Naive B cell (primary cell): ENCODE measurements at regions not wholly inside any gene's neighbourhood (a gene's known extent, or its start where the extent isn't known, plus 50 kb on each side); places are given as distances from the start of the nearest gene placed in this dataset.

Source experiments
- ATAC-seq, 2 donors: fragments of 150-1000 bp; cut with Tn5 transposase; 2 replicates each; pipeline ENCODE4 v1.10.0; 2021; ENCODE audit warnings: low read depth in 2 of 2, mild to moderate bottlenecking in 2 of 2, moderate library complexity in 2 of 2
- DNase-seq: peaks from one replicate; pipeline ENCODE4 v3.0.0; 2022
- H3K27ac Mint-ChIP-seq, 6 donors: one replicate each; pipeline ENCODE4 v1.8.0; 2020 to 2022; ENCODE audit warnings: mild to moderate bottlenecking in 6 of 6, mixed read lengths in 6 of 6, moderate library complexity in 5 of 6, inconsistent platforms in 2 of 6
- H3K27me3 Mint-ChIP-seq, 3 donors: one replicate each; pipeline ENCODE4 v1.8.0; 2021 to 2022; ENCODE audit warnings: mixed read lengths in 3 of 3, mild to moderate bottlenecking in 1 of 3
- H3K36me3 Mint-ChIP-seq, 2 donors: one replicate each; pipeline ENCODE4 v1.8.0; 2020 to 2022; ENCODE audit warnings: mixed read lengths in 2 of 2, inconsistent platforms in 1 of 2, mild to moderate bottlenecking in 1 of 2
- H3K4me1 Mint-ChIP-seq, 3 donors: one replicate each; pipeline ENCODE4 v1.8.0; 2020 to 2022; ENCODE audit warnings: mixed read lengths in 3 of 3, inconsistent platforms in 1 of 3, mild to moderate bottlenecking in 1 of 3, moderate library complexity in 1 of 3
- H3K4me3 Mint-ChIP-seq, 8 donors: one replicate each; pipeline ENCODE4 v1.8.0; 2020 to 2022; ENCODE audit warnings: mild to moderate bottlenecking in 8 of 8, mixed read lengths in 8 of 8, moderate library complexity in 8 of 8, inconsistent platforms in 2 of 8
- H3K9me3 Mint-ChIP-seq, 7 donors: one replicate each; pipeline ENCODE4 v1.8.0; 2020 to 2022; ENCODE audit warnings: mixed read lengths in 7 of 7, mild to moderate bottlenecking in 5 of 7, inconsistent platforms in 2 of 7, moderate library complexity in 1 of 7

DNA sequence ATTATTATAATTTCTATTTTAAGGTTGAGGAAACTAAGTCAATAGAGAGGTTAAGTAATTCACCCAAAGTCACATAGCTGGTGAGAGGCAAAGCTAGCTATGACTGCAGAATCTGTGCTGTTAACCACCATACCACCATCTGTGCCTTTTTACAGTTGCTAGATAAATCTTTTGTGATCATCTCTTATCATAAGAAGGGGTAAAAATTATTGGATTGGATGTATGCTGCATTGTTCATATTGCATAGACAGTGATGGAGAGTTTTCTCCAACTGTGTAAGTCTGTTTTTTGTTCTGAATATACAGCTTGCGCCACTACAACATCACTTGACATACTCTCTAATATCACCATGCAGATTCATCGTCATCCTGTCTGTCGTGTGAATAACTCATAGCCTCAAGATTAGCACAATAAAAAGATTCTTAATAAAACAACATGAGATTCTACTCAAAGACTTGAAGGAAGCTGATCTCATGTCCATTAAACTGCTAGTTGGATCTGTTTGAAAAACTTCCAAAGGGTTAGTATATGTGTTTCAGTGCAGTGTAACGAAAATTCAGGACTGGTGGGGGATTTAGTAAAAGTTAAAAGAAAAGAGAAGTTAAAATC, 495.9 kb downstream of the SPRY1 start:
- no peak overlapping the region for H3K27ac Mint-ChIP-seq
- peaks cover 0 to 11% (median 0%) of the 10 kb centered on the region in 3 donors for H3K27me3 Mint-ChIP-seq
- no peak for ATAC-seq
- H3K4me3 Mint-ChIP-seq, result no peak overlapping the region
- no peaks in the 10 kb centered on the region for H3K36me3 Mint-ChIP-seq
- H3K4me1 Mint-ChIP-seq, result no peaks in the 10 kb centered on the region
- H3K9me3 Mint-ChIP-seq, result no peaks in the 10 kb centered on the region
- no peak for DNase-seq

DNA sequence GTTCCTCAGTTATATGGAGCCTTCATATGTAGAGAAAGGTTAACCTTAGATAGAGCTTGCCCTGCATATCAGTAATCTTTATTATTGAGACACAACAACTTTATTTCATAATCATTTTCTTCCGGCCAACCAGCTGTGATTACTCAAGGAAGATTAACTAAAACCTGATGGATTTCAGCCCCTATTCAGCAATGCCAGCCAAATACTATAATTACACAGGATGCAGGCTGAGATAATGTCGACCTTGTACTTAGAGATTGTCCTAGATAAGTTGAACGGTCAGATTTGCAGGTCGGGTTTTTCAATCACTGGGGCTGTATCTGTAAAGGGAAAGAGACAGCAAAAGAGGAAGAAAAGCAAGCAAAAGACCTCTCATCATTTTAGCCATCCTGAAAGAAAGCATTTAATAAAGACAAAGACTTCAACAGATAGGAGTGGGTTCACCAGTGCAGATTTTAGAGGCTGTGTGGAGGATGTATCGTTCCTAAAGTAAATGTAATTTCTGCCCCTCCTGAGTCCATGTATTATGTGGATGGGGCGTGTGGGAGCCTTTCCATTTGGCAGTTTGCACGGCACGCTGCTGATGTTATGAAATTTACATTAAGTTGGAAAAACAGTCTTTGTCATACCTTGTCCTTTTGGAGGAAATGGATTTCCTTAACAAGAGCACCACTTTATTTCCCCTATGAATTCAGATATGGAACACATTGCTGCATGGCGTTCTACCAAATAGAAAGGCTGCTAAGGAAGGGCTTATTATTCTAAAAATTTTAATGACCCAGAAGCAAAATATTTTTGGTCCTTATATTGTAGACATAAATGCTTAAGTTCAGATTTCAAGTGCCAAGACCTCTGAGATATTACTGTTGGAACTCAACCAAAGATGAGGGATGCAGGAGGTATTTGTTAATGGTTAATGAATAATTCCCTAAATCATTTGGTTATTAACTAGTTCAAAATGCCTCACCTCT, 496.7 kb downstream of the SPRY1 start:
- no peak overlapping the region for H3K4me3 Mint-ChIP-seq

DNA sequence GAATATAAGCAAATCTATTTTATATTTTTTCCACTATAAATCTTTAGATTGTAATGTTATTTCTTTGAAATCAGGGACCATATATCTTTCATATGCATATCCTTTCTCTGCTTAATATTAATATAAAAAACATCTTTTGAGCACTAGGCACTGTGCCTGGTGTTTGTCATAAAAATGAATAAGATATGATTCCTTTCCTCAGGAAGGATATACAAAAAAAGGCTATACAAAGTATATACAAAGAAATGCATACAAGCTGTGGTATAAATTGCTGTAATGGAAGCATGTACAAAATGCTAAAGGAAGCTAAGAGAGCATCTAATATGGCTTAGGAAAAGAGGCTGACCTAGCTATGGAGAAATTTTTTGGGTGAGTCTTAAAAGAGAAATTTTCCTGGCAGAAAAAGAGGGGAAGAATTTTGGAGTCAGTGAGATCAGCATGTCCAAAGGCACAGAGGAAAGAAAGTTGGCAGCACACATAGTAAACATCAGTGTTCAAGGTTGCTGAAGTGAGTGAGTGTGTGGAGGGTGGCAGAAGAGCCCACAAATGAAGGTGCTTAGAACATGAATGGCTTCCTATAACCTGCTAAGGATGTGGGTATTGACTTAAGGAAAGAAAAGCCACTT, 500.0 kb downstream of the SPRY1 start:
- H3K27ac Mint-ChIP-seq, result no peak overlapping the region
- H3K4me3 Mint-ChIP-seq, result no peak overlapping the region
- peaks cover 0 to 12% (median 0%) of the 10 kb centered on the region in 3 donors for H3K27me3 Mint-ChIP-seq
- no peaks in the 10 kb centered on the region for H3K9me3 Mint-ChIP-seq
- no peak for ATAC-seq
- DNase-seq, result no peak
- no peaks in the 10 kb centered on the region for H3K36me3 Mint-ChIP-seq
- no peaks in the 10 kb centered on the region for H3K4me1 Mint-ChIP-seq

More for the DNA sequence above, 496.7 kb downstream of the SPRY1 start:
- DNase-seq (no peak), ATAC-seq (no peak)
- Mint-ChIP-seq H3K9me3 (no peaks in the 10 kb centered on the region), H3K27me3 (peaks cover 0 to 12% (median 0%) of the 10 kb centered on the region in 3 donors), H3K4me1 (no peaks in the 10 kb centered on the region), H3K27ac (no peak overlapping the region), H3K36me3 (no peaks in the 10 kb centered on the region)

DNA sequence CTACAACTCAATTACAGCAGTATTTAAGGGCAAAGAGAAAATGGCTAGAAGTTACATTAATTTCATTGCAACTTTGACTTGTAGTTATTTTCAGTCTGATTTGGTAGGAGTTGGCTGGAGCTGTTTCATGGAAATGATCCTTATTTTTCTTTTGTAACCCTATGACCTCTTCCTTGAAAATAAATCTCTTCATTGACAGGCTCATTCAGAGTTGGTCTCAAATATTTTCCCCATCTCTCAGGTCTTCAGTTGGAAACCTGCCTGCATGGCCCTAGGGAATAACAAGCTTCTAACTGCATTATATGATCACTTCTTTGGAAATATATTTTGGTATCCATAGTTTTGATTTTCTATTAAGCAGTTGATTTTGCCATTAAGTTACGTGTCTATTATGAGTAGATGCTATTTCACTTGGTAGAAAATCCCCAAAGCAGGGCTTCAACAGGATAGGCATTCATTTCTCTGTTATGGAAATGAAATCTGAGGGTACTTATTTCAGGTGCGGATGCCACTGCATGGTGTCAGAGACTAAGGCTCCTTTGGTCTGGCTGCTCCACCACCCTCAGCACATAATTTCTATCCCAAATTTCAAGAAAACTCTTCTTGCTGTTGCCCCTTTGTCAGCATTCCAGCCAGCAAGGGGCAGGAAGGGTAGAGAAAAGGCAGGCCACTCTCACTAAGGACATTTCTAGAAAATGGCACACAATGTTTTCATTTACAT, 502.5 kb downstream of the SPRY1 start:
- Mint-ChIP-seq H3K36me3 (no peaks in the 10 kb centered on the region), H3K4me1 (no peaks in the 10 kb centered on the region), H3K27ac (no peak overlapping the region), H3K9me3 (peaks cover 0 to 1% (median 0%) of the 10 kb centered on the region in 7 donors), H3K4me3 (no peak overlapping the region), H3K27me3 (peaks cover 0 to 12% (median 0%) of the 10 kb centered on the region in 3 donors)
- no peak for DNase-seq
- no peak for ATAC-seq

DNA sequence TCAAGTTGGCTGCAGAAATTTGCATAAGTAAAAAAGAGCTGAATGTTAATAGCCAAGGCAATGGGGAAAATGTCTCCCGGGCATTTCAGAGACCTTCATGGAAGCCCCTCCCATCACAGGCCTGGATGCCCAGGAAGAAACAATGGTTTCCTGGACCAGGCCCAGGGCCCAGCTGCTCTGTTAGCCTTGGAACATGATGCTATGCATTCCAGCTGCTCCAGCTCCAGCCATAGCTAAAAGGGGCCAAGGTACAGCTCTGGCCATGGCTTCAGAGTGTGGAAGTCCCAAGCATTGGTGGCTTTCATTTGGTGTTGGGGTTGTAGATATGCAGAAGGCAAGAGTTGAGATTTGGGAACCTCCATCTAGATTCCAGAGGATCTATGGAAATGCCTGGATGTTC, 508.3 kb downstream of the SPRY1 start:
- DNase-seq (no peak), ATAC-seq (no peak)
- Mint-ChIP-seq H3K4me3 (no peak overlapping the region), H3K27me3 (no peaks in the 10 kb centered on the region), H3K27ac (no peak overlapping the region), H3K4me1 (no peaks in the 10 kb centered on the region), H3K9me3 (peaks cover 0 to 4% (median 0%) of the 10 kb centered on the region in 7 donors), H3K36me3 (no peaks in the 10 kb centered on the region)

DNA sequence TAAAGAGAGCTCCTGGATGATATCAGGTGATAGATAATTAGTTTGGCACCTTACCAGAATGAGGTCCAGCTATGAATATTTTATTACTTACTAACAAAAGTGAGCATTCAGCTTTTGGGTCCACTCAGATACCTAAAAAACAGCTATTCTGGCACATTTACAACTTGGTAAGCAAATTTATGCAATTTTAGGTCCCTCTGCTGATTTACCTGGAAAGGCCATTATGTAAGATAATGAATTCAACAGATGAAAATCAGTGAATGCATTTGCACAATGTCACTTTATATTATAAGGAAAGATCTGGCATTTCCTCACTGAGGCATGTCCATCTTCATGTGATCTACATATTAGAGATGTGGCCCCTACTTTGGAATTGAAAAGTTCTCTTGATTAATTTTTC, 517.0 kb downstream of the SPRY1 start:
- ATAC-seq (no peak), DNase-seq (no peak)
- Mint-ChIP-seq H3K27ac (no peak overlapping the region), H3K4me1 (no peaks in the 10 kb centered on the region), H3K27me3 (no peaks in the 10 kb centered on the region), H3K36me3 (no peaks in the 10 kb centered on the region), H3K4me3 (no peak overlapping the region), H3K9me3 (no peaks in the 10 kb centered on the region)

DNA sequence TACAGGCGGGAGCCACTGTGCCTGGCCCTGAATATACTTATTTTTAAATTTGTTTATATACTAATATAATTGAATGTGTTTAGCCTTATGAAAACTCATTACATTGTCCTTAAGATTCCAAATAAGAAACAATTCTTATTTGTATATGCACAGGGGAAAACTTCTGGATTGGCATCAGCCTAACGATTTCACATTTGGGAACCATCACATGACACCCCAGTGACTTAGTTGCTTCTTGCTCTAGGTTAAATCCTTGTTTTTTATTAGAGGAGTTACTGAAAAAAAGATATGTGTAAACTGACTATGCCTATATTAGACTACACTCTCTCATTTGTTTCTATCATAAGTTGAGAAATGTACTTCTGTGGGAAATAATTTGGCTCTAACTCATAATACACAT, 520.2 kb downstream of the SPRY1 start:
- H3K27ac Mint-ChIP-seq, result no peak overlapping the region
- H3K36me3 Mint-ChIP-seq, result no peaks in the 10 kb centered on the region
- no peak for DNase-seq
- no peaks in the 10 kb centered on the region for H3K27me3 Mint-ChIP-seq
- no peak overlapping the region for H3K4me3 Mint-ChIP-seq
- H3K9me3 Mint-ChIP-seq, result no peaks in the 10 kb centered on the region
- ATAC-seq, result no peak
- no peaks in the 10 kb centered on the region for H3K4me1 Mint-ChIP-seq

DNA sequence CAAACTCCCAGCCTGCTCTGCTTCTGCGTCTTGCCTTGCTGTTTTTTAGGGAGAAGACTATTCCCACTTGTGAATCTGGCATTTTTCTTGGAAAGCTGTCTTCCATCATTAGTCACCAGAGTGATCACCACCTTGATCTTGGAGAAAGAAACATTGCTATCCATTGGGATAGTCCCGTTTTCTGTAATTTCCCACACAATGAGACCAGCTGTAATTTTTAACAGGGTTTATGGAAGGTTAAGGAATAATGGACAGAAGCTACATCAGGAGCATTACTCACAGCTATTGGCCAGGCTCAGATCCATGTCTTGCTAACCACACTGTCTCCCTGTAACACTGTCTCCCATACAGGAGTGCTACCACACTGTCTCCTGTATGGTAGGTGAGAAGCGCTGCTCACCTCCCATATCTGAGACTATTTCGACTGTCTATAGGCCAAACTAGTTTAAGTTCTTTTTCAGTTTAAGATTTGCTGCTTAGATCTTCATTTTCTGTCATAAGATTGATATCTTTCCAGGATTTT, 523.0 kb downstream of the SPRY1 start:
- H3K27me3 Mint-ChIP-seq, result peaks cover 0 to 6% (median 4%) of the 10 kb centered on the region in 3 donors

DNA sequence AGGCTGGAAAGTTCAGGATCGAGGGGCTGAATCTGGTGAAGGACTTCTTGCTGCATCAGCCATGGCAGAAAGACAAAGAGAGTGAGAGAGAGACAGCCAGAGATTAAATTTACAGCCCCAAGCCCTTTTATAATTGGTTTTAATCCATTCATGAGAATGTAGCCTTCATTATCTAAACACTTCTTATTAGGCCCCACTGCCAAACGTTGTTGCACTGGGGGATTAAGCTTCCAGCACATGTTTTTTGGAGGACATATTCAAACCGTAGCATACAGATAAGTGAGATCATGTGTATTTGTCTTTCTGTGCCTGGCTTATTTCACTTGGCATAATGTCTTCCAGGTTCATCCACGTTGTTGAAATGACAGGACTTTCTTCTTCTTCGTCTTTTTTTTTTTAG, 524.7 kb downstream of the SPRY1 start:
- ATAC-seq, result no peak
- no peaks in the 10 kb centered on the region for H3K9me3 Mint-ChIP-seq
- H3K36me3 Mint-ChIP-seq, result no peaks in the 10 kb centered on the region
- peaks cover 0 to 8% (median 4%) of the 10 kb centered on the region in 3 donors for H3K27me3 Mint-ChIP-seq
- no peak for DNase-seq
- no peak overlapping the region for H3K27ac Mint-ChIP-seq
- no peaks in the 10 kb centered on the region for H3K4me1 Mint-ChIP-seq
- no peak overlapping the region for H3K4me3 Mint-ChIP-seq

More for the DNA sequence above, 523.0 kb downstream of the SPRY1 start:
- no peaks in the 10 kb centered on the region for H3K4me1 Mint-ChIP-seq
- no peak overlapping the region for H3K27ac Mint-ChIP-seq
- H3K36me3 Mint-ChIP-seq, result no peaks in the 10 kb centered on the region
- no peaks in the 10 kb centered on the region for H3K9me3 Mint-ChIP-seq
- no peak overlapping the region for H3K4me3 Mint-ChIP-seq
- ATAC-seq (no peak), DNase-seq (no peak)

DNA sequence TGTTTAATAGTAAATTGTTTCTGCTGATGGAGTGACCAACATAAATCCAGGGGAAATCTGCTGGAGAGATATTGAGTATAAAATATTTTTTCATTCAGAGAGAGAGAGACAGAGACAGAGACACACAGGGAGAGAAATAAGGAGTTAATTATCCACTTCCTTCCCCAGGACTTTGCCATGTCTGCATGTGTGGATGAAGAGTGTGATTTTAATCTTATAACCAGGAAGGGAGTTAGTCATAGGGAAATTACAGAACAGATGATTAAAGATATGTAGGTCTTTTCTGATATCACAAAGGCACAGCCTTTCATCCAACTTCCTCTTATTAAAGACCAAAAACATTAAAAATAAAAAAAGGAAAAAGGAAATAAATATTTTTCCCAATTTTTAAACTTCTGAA, 526.3 kb downstream of the SPRY1 start:
- Mint-ChIP-seq H3K36me3 (no peaks in the 10 kb centered on the region), H3K4me1 (no peaks in the 10 kb centered on the region), H3K27ac (no peak overlapping the region), H3K27me3 (peaks cover 0 to 8% (median 4%) of the 10 kb centered on the region in 3 donors), H3K9me3 (no peaks in the 10 kb centered on the region), H3K4me3 (no peak overlapping the region)
- DNase-seq (no peak), ATAC-seq (no peak)

DNA sequence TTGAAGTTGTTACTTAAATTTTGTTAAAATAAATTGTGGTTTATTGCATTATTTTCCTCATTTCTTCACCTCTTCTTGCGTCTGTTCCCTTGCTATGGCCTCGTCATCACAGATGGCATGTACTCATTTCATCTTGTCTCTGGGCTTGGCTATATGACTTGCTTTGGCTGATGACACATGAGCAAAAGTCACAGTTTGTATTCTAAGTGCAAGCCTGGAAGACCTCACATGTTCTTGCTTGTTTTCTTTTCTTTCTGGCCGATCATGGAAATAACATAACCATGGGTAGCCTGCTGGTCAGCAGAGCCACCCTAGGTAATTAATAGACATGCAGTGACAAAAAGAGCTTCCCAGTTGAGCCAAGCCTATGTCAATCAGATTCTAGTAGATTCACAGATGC, 527.9 kb downstream of the SPRY1 start:
- H3K9me3 Mint-ChIP-seq, result no peaks in the 10 kb centered on the region
- no peaks in the 10 kb centered on the region for H3K36me3 Mint-ChIP-seq
- H3K4me1 Mint-ChIP-seq, result no peaks in the 10 kb centered on the region
- H3K27ac Mint-ChIP-seq, result no peak overlapping the region
- peaks cover 0 to 8% (median 4%) of the 10 kb centered on the region in 3 donors for H3K27me3 Mint-ChIP-seq
- no peak overlapping the region for H3K4me3 Mint-ChIP-seq
- ATAC-seq (no peak), DNase-seq (no peak)

DNA sequence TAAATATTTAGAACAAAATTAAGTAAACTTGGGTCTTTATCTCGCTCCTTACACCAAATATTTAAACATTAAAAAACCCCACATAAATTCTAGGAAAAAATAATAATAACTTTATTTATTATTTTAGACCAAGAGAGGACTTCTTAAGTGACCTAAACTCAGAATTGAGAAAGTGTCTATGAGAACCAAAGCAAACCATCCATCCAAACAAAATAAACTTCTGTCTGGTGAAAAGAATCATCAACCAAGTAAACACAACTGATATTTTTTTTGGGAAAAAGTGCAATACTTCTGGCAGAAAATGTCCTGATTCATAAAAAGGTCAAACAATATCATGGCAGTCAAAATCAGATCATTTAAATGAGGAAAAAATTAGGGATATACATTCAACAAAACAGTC, 533.0 kb downstream of the SPRY1 start:
- ATAC-seq (no peak), DNase-seq (no peak)
- Mint-ChIP-seq H3K27ac (no peak overlapping the region), H3K9me3 (peaks cover 0 to 2% (median 0%) of the 10 kb centered on the region in 7 donors), H3K4me1 (no peaks in the 10 kb centered on the region), H3K36me3 (no peaks in the 10 kb centered on the region), H3K4me3 (no peak overlapping the region), H3K27me3 (peaks cover 0 to 3% (median 1%) of the 10 kb centered on the region in 3 donors)

DNA sequence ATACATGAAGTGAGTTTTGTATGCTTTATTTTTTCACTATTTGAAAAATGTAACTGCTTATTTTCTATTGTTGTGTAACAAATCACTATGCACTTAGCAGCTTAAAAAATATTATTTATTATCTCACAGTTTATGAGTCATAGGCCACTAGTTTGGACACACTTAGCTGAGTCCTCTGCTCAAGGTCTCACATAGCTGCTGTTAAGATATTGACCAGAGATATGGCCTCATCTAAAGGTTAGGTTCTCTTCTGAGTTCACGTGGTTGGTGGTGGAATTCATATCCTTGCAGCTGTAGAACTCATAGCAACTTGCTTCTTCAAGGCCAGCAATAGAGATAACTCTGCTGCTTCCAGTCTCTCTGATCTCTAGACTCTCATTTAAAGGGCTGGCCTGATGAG, 534.4 kb downstream of the SPRY1 start:
- Mint-ChIP-seq H3K9me3 (peaks cover 0 to 2% (median 0%) of the 10 kb centered on the region in 7 donors), H3K27me3 (no peaks in the 10 kb centered on the region), H3K4me1 (no peaks in the 10 kb centered on the region), H3K4me3 (no peak overlapping the region), H3K27ac (no peak overlapping the region), H3K36me3 (no peaks in the 10 kb centered on the region)
- DNase-seq (no peak), ATAC-seq (no peak)
